ENCODE measurements at regions not wholly inside any gene's neighbourhood (a gene's known extent, or its start where the extent isn't known, plus 50 kb on each side); places are given as distances from the start of the nearest gene placed in this dataset.

GRCh38 chr9:134495881-134496412, 145.7 kb upstream of the COL5A1 start:
- ChIA-PET CTCF (no interaction called here), POLR2A (no interaction called here)
- TF ChIP-seq TARDBP (IDR thresholded peaks at IDR 0.05) (no peak), BHLHE40 (IDR thresholded peaks at IDR 0.05; ENCODE audit: borderline replicate concordance) (no peak), SUZ12 (IDR thresholded peaks at IDR 0.05) (no peak), NFRKB (IDR thresholded peaks at IDR 0.05) (no peak), FOXA1 (IDR thresholded peaks at IDR 0.05) (no peak), FOXM1 (IDR thresholded peaks at IDR 0.05; ENCODE audit: borderline replicate concordance) (no peak), ZNF384 (IDR thresholded peaks at IDR 0.05) (no peak), L3MBTL2 (conservative IDR thresholded peaks at IDR 0.05) (no peak), ARNT (IDR thresholded peaks at IDR 0.05) (no peak), CTBP1 (IDR thresholded peaks at IDR 0.05; ENCODE audit: borderline replicate concordance) (no peak)
- no peak for DNase-seq (ENCODE audit: extremely low spot score)

GRCh38 chr9:134496413-134497282, 145.0 kb upstream of the COL5A1 start:
- ChIA-PET CTCF (no interaction called here), POLR2A (no interaction called here)
- DNase-seq (ENCODE audit: extremely low spot score) = no peak
- TF ChIP-seq FOXA1 (IDR thresholded peaks at IDR 0.05) (no peak), HDGF (IDR thresholded peaks at IDR 0.05; ENCODE audit: borderline replicate concordance) (no peak), LEF1 (IDR thresholded peaks at IDR 0.05; ENCODE audit: borderline replicate concordance) (no peak), NFRKB (IDR thresholded peaks at IDR 0.05) (no peak), FOXK2 (IDR thresholded peaks at IDR 0.05) (no peak), ZNF384 (IDR thresholded peaks at IDR 0.05) (no peak), ARNT (IDR thresholded peaks at IDR 0.05) (no peak), L3MBTL2 (conservative IDR thresholded peaks at IDR 0.05) (no peak), FOXM1 (IDR thresholded peaks at IDR 0.05; ENCODE audit: borderline replicate concordance) (no peak), BHLHE40 (IDR thresholded peaks at IDR 0.05; ENCODE audit: borderline replicate concordance) (no peak), ELF4 (IDR thresholded peaks at IDR 0.05) (no peak), TARDBP (IDR thresholded peaks at IDR 0.05) (no peak), SP1 (IDR thresholded peaks at IDR 0.05) (no peak), PKNOX1 (IDR thresholded peaks at IDR 0.05) (no peak), SUZ12 (IDR thresholded peaks at IDR 0.05) (no peak), CTBP1 (IDR thresholded peaks at IDR 0.05; ENCODE audit: borderline replicate concordance) (no peak)

GRCh38 chr9:134497283-134497860, 144.2 kb upstream of the COL5A1 start:
- ChIA-PET CTCF (no interaction called here), POLR2A (no interaction called here)
- DNase-seq (ENCODE audit: extremely low spot score) = no peak
- no peak for TF ChIP-seq HDGF (IDR thresholded peaks at IDR 0.05; ENCODE audit: borderline replicate concordance)
- no peak for TF ChIP-seq NFRKB (IDR thresholded peaks at IDR 0.05)
- TF ChIP-seq FOXM1 (IDR thresholded peaks at IDR 0.05; ENCODE audit: borderline replicate concordance) = no peak
- no peak for TF ChIP-seq CTBP1 (IDR thresholded peaks at IDR 0.05; ENCODE audit: borderline replicate concordance)
- TF ChIP-seq SUZ12 (IDR thresholded peaks at IDR 0.05) = no peak
- TF ChIP-seq TARDBP (IDR thresholded peaks at IDR 0.05) = no peak
- no peak for TF ChIP-seq ZNF384 (IDR thresholded peaks at IDR 0.05)
- TF ChIP-seq LEF1 (IDR thresholded peaks at IDR 0.05; ENCODE audit: borderline replicate concordance) = no peak
- TF ChIP-seq ARNT (IDR thresholded peaks at IDR 0.05) = no peak
- no peak for TF ChIP-seq FOXK2 (IDR thresholded peaks at IDR 0.05)
- no peak for TF ChIP-seq ELF4 (IDR thresholded peaks at IDR 0.05)
- no peak for TF ChIP-seq FOXA1 (IDR thresholded peaks at IDR 0.05)
- TF ChIP-seq L3MBTL2 (conservative IDR thresholded peaks at IDR 0.05) = no peak
- TF ChIP-seq PKNOX1 (IDR thresholded peaks at IDR 0.05) = no peak
- no peak for TF ChIP-seq BHLHE40 (IDR thresholded peaks at IDR 0.05; ENCODE audit: borderline replicate concordance)
- TF ChIP-seq SP1 (IDR thresholded peaks at IDR 0.05) = no peak

GRCh38 chr9:134498814-134499166, 142.8 kb upstream of the COL5A1 start:
- POLR2A ChIA-PET = no interaction called here
- no peak for DNase-seq (ENCODE audit: extremely low spot score)
- CTCF ChIA-PET = no interaction called here
- TF ChIP-seq FOXK2 (IDR thresholded peaks at IDR 0.05) (no peak), BHLHE40 (IDR thresholded peaks at IDR 0.05; ENCODE audit: borderline replicate concordance) (no peak), CTBP1 (IDR thresholded peaks at IDR 0.05; ENCODE audit: borderline replicate concordance) (no peak), HDGF (IDR thresholded peaks at IDR 0.05; ENCODE audit: borderline replicate concordance) (no peak)

- TF ChIP-seq BHLHE40 (IDR thresholded peaks at IDR 0.05; ENCODE audit: borderline replicate concordance) (no peak), FOXM1 (IDR thresholded peaks at IDR 0.05; ENCODE audit: borderline replicate concordance) (no peak), TARDBP (IDR thresholded peaks at IDR 0.05) (no peak), CTBP1 (IDR thresholded peaks at IDR 0.05; ENCODE audit: borderline replicate concordance) (no peak)
- ChIA-PET POLR2A (no interaction called here), CTCF (no interaction called here)
- no peak for DNase-seq (ENCODE audit: extremely low spot score)
These were observed 140.5 kb upstream of the COL5A1 start for GRCh38 chr9:134500931-134501760.

GRCh38 chr9:134501761-134502265, 139.8 kb upstream of the COL5A1 start:
- TF ChIP-seq L3MBTL2 (conservative IDR thresholded peaks at IDR 0.05) = no peak
- no peak for TF ChIP-seq FOXK2 (IDR thresholded peaks at IDR 0.05)
- DNase-seq (ENCODE audit: extremely low spot score) = no peak
- ChIA-PET CTCF (no interaction called here), POLR2A (no interaction called here)
